Renal pelvis (tissue), 1 donor: ENCODE measurements at regions not wholly inside any gene's neighbourhood (a gene's known extent, or its start where the extent isn't known, plus 50 kb on each side); places are given as distances from the start of the nearest gene placed in this dataset.
A peak's percentile ranks its signal among the peaks of the same experiment; 100 is the strongest.

Experiments used
- DNase-seq: peaks from one replicate; pipeline ENCODE4 v3.0.0-alpha.2; 2013

DNA sequence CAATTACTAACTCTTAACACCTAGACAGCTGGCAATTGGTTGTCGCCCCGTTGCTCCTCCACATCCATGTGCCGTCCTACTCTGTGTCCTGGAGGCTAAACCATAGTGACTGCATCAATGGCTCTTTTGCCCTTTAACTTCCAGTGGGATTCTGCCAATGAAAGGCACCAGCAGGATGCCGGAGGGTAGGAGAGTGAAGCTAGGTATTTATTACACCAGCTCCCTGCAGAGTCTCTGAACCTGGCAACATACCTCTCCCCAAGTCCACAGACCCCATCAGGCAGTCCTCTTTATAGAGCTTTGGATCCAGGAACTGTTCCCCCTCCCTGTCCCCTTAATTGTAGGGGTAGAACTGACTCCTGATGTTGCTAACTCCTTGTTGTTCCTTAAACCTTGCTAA is 426.8 kb downstream of the HNRNPD start:
- DNase-seq: no peak

DNA sequence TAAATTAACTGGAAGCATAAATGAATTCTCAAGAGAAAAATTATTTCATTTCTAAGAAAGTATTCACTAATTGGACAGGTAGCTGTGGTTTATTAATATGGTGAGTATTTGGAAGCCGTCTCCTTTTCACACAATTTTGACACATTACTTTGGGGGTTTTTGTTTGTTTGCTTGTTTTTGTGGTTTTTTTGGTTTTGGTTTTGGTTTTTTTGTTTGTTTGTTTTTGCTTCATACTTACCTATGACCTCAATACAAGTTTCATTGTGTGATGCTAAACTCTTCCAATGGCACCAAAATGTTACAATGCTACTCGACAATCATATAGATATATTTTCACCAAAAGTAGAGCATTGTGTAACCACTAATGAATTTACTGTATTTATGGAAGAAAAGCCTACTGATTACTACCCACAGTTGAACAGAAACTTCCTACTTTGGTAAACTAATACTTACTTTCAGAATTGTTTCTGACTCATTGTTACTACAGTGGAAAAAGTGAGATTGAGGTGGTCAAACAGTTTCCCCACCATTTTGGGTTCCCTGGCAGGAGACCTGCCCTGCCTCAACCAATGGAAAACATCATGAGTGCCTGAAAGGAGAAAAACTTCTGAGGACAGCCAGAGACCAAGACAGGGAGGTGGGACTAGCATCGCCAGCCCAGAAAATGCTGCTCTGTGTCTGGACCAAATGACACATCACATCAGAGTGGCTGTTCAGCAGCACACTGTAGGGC is 443.1 kb downstream of the HNRNPD start:
- no peak for DNase-seq

DNA sequence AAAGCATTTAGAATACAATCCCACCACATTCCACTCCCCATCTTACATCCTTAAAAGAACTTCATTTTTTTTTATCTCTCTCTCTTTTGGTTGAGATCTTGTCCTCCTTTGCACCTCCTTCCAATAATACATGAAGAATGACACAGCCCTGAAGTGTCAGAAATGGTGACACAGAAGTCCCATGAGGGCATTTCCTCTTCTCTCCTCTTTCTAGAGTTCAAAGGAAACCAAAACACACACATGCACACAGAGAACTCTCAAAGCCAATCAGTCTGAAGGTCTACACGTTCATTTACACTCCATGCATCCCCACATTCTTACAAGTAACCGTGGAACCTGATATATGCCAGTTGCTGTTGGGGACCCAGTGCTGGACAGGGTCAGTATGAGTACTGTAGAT is 450.7 kb downstream of the HNRNPD start:
- no peak for DNase-seq

DNA sequence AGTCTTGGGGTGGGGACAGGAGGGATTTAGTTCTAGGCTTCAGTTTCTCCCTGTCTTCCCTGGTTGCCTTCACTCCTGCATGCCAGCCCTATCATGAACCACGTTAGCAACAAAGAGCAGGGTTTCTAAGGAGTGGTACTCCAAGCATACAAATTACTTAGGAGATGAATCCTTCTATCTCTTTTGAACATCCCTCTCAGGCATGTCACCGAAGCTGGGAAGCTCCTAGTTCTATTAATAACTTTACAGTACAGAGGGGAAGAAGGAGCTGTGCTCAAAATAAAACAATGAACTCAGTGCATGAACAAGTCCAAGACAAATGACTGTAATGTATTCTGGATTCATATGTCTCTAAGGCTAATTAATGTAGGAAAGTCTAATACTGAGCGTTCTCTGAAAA is 450.6 kb upstream of the RASGEF1B start:
- no peak for DNase-seq

DNA sequence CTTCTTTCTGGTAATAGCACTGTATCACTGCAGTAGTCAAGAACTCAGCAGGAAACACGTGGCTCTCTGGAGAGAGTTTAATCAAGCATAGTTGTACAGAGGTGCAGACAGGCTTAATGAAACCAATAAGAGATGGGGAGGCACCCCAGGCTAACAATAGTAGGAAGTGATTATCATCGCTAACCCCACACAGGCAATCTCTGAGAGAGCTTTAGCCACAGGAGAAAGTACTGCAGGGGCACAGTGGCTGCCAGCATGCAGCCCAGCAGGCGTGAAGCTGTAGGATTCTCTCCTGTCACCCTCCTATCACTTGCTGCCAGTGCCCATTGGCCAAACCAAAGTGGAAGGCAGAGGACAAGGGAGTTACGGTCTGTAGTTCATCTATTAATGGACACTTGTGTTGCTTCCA is 450.0 kb upstream of the RASGEF1B start:
- DNase-seq: no peak

DNA sequence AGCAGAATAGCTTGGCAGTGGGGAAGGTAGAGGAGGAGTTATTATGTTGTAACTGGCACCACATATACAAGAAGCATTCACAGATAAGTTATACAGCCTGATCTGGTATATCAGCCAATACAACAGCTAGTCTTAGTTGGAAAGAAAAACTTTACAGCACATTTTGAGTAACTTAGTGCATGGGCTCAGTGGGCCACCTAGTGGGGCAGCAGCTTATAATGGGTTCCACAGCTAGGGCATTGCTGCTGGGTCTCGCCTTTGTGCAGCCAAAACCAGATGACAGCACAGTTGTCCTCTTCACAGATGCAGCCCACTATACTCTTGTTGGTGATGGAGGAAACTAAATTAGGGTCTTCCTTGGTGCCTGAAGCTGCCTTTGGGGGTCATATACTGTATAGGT is 448.1 kb upstream of the RASGEF1B start:
- no peak for DNase-seq

DNA sequence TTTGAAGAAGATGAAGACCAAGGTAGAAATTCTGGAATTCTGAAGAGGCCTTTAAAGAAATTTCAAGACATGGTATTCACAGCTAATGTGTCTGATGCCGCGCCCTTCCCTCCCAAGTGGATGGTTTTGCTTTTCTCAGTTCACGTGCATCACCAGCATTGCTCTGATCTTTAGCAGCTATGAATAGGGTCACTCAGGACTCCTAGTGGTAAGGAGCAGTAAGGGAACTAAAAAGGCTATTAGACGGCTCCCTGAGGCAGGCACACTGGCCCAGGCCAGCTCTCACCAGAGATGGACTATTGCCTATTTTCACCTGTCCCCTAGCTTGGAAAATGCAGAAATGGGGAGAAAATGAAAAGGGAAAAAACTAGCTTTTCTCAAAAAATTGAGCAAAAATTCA is 447.5 kb upstream of the RASGEF1B start:
- DNase-seq: no peak

DNA sequence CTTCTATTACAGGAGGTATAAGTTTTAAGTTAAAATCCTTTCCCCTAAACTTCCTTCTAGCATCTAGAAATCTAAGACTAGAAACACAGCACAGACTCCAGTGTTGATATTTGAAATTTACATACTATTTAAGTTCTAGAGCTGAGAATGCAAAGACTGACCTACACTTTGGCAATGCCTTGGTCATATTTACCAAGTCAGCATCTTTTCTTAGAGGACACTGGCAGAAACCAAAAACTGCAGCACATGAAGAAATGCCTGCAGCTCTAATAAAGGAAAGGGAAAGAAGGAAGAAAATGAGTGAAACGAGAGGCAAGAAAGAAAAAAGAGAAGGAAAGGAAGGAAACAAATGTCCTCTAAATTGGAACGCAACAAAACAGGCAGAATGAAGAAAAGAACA is 443.7 kb upstream of the RASGEF1B start:
- DNase-seq: no peak

DNA sequence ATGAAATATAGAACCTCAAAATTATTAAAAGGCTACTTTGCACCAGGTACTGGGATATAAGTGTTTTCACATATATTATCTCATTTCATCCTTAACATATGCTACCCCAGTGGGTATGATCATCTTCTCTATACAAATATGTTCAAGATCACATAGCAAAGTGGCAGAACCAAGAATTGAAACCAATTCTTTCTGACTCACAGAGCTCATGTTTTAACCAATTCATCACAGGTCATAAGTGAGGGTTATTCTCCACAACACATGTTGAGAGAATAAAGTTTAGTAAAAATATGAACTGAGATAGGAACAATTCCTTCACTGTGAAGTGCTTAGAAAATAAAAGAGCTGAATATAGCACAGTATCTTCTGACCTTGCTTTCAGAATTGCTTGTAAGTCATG is 442.9 kb upstream of the RASGEF1B start:
- no peak for DNase-seq

DNA sequence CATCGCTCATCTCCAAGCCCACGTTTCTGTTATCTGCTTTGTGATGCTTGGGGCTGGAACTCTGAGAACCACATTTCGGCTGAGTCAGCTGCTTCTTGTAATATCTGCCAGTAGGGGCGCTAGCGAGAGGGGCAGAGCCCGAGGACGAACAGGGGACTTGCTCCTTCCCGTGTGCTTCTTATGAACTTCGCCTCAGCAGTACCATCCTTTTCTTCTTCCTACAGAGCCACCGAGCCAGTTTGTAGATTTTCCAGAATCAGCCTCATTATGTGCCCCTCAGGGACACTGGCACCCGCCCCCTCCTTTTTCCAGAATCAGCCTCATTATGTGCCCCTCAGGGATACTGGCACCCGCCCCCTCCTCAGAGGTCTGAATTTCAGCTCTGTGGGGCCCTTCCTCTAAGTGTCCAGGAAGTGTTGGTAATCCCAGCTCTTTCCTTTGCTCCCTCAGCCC is 441.7 kb upstream of the RASGEF1B start:
- peak; percentile 53 for DNase-seq

DNA sequence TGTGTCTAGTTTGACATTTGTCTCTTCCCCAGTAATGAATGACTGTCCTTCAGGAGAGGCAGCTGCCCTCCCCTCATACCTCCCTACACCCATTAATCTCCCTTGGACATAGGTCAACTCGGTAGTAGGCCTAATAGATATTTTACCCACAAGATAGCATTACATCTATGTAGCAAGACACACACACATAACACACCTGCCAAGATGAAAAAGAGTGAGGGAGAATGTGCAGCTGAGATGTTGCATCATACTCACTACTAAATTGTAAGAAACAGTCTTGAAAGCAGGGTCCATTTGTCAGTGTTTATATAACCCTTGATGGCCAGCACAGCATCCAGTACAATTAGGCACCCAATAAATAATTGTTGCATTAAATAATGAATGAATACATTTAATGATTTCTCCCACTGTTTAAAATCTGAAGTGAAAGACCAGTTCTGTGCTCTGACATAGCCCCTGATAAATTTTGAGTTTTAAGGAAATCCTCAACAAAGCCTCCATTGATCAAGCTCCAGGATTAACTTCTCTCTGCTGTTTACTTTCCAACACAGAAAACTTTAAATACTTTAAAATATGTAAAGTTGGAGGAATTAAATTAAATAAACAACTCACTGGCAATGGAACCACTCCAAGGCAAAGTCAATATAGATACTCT is 440.8 kb upstream of the RASGEF1B start:
- no peak for DNase-seq

DNA sequence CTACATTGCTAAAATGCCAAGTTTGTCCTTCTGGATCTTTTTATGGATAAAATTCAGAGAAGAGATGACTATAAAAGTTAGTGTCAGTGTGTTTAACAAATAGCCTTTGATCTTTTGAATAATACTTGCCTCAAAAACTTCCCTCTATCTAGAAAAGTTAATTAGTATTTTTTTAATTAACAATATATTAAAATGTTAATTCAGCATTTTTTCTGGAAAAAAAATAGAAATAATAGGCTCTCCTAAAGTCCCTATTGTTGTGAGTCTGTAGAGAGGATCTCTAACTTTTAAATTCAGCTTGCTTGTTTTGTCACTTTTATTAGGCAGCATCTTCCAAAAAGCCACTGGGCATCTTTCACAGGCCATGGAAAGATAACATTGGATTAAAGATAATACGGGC is 435.2 kb upstream of the RASGEF1B start:
- DNase-seq: no peak

DNA sequence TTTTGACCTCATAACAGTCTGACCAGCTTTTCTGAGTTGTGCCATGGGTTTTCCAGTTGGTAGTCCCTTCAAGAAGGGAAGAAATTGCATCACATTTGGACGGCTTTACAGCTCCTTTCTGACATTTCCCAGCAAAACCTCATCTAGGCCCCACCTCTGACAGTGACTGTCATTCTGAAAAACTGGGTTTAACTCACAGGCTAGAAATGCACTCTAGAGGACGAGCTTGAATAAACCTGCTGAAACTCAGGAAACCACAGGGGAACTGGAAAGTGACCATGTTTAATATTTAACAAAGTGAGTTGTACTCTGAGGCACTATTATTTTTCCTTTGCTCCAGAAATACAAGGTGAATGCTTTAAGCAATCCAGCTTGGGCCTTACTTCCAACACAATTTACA is 434.3 kb upstream of the RASGEF1B start:
- peak; percentile 28 for DNase-seq

DNA sequence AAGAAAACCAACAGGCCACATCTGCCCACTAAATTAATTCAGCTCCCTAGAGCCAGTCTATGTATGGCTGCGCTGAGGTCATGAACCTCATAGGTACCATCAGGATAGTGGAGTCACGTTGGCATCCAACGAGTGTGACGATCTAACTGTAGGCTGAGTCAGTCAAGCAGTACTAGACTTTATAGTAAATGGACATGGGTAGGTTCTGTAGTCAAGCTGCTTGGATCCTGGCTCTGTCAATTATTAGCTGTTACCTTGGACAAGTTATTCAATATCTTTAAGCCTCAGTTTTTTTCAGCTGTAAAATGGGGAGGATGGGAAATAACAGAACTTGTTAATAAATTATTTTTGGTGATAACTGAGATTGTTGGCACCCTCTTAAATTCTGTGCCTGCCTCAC is 432.4 kb upstream of the RASGEF1B start:
- DNase-seq: no peak

DNA sequence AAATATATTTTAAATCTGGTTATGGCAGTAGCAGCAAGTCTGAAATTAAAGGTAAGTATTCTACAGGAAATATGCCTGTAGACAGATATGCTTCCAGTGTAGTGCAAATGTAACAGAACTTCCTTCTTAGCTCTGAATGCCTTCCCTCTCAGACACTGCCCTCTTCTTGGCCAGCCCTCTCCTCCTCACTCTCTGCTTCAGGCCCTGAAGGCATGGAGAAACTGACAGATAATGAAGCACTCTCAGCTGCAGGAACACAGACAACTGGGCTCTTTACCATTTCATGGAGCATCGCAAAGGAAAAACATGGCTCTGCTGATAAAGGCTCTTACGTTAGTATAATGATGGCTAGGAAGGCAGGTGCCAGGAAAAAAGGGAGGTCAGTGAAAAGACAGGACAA is 431.5 kb upstream of the RASGEF1B start:
- no peak for DNase-seq

DNA sequence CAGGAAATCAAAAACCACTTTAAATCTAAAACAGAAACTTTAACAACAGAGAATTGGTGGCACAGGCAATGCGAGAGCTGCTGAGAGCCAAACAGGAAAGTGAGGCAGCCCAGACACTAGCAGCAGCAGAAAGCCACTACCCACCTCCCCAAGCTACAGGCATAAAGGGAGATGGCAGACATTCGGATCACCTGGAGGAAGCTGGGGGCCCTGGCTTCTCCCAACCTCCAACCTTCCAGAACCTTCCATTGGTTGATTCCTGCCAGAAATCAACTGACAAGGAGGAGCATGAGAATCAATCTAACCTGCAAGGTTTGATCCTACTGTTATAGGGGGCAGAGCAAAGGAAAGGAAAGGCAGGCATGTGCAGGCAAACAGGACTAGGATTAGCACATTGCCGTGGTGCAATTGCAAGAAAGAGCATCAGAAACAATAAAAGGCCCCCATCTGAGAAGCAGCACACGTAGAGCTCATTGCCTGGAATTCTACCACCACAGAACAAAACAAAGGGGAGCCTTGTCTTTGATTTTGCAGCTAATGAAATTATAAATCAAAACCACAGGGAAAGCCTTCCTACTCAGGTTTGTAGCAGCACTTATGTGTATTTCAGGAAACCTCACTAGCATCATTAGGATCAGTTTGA is 427.3 kb upstream of the RASGEF1B start:
- no peak for DNase-seq

DNA sequence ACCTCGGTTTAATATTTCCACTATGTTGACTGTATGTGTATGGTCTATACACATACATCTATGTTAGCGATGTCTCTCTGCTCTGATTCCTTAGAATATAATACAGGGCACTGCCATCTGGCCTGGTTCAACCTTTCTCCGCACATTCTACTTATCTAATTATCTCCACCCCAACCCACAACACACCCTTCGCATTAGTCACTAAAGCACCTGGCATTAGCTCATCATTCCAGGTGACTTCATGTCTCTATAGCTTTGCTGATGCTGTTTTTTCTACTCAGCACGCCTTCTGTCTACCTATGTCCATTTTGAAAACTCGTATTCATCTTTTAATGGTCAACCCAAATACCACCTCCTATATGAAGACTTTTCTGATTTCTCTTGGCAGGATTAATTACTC is 425.2 kb upstream of the RASGEF1B start:
- no peak for DNase-seq

DNA sequence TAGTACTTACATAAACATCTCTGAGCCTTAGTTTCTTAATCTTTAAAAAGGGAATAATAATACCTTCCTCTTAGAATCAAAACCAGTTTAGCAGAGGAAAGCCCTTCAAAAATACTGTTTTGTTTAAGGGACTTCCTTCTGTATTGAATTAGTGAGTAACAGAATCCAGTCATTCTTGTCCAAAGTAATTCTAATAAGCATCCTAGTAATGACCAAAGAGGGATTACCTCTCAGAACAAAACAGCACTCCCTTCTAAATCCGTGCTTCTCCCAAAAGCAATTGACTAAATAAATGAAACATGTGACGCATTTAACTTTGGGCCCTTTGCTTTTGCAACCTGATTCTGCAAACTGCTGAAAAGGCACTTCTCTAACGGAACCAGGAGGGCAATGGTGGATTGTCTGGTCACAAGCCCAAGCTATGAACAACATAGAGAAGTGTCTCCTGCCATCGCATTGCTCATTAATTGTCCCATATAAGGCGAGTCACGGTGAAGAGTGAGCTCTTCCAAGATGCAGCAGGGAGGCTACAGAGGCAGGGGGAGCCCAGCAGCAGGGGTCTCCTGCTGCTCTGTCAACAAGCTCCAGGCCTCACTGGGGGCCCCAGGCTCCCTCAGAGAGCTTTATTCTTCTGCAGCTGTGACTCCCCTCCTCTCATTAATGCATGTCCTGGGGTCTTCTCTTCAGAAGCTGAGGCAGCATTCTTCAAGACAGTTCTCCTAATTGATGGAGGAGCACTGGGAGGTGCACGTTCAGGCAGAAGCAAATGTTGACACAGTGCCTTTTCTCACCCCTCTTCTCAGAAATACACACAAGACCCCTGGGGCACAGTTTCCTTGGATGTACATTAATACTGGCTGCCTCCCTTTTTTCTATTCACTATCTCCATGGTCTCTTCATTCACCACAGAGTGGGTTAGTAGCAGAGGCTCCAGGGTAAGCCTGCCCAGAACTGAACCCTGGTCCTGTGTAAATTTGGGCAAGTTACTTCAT is 419.6 kb upstream of the RASGEF1B start:
- no peak for DNase-seq

DNA sequence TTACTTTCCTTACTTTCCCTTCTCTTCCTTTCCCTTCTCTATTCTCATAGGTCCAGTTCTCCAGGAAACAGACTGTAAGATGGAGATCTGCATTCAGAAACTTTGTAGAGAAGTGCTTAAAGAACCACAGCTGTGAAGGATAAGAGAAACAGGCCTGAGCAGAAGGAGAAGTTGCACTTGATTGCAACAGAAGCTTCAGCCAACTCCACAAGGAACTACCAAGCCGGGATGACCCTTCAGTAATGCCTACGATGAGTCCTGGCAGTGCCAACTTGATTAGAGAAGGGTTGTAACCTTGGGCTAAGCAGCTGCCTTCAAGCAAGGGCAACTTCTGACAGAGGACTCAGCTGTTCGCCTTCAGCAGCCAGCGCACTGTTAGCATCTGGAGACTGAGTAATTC is 413.3 kb upstream of the RASGEF1B start:
- DNase-seq: no peak

DNA sequence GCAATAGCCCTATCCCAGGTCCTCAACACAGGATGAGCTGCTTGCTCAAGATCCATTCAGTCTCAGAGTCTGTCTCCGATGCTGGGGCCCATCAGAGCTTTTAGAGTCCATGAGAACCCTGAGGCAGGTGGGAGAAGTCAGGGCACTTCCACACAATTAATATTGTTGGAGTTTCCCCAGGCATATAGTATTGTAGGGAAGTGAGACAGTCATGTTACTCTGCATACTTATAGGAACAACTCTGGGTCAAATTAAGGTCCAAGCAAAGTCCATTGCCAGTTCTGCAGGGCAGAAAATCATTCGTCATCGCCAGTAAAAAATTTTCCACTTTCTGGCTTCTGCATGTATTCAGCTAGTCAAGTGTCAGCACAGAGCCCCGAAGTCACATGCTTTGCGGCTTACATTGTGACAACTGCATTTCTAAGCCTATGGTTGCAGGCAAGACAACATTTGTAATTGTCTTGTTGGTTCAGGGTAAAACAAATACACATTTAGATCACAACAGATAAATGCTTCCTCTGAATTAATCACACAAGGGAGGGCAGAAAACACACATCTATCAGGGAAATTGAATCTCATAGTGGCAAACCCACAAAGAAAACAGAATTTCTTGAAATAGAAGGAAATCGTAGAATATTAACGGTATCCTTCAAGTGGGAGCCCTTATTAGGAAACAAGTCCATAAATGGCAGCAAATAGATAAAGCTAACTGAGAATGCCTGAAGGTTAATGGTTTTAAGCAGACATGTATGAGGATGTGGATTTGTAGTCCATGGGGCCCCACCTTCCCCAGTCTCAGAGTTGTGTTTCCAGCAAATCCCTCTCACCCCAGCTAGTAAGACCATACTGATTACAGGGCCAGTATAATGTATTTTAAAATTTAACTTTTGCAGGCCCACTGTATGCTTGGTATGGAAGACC is 412.1 kb upstream of the RASGEF1B start:
- no peak for DNase-seq

DNA sequence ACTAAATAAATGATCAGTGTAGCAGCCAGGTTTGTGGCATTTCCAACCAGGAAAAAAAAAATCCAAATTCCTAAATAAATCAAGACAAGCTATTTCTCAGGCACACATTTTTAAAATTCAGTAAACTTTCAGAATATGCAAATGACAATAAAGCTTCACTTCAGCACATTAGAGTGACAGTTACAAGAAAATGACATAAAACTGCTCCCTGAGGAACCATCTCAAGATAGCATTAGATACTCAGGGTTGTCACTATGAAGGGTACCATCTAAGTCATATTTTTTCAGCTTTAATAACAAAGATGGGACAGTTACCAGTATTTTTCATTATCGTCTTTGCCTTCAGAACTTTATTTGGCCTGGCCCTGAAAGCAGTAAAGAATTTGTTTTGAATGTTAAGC is 411.3 kb upstream of the RASGEF1B start:
- DNase-seq: no peak
